ENCODE measurements at regions not wholly inside any gene's neighbourhood (a gene's known extent, or its start where the extent isn't known, plus 50 kb on each side); places are given as distances from the start of the nearest gene placed in this dataset.

GRCh38 chr5:167264348-167264747, 1027.1 kb upstream of the WWC1 start:
- TF ChIP-seq, protein P1, sequence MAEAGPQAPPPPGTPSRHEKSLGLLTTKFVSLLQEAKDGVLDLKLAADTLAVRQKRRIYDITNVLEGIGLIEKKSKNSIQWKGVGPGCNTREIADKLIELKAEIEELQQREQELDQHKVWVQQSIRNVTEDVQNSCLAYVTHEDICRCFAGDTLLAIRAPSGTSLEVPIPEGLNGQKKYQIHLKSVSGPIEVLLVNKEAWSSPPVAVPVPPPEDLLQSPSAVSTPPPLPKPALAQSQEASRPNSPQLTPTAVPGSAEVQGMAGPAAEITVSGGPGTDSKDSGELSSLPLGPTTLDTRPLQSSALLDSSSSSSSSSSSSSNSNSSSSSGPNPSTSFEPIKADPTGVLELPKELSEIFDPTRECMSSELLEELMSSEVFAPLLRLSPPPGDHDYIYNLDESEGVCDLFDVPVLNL (IDR thresholded peaks at IDR 0.05; ENCODE audit: low read depth, low read length) = no peak
- TF ChIP-seq NR2C2 (IDR thresholded peaks at IDR 0.05; ENCODE audit: borderline replicate concordance, control insufficient read depth, insufficient read length, low read depth) = no peak
- no peak for TF ChIP-seq NKRF (conservative IDR thresholded peaks at IDR 0.05)
- TF ChIP-seq IRF5 (IDR thresholded peaks at IDR 0.05; ENCODE audit: borderline replicate concordance) = no peak
- TF ChIP-seq YY1 (IDR thresholded peaks at IDR 0.05; ENCODE audit: low read depth, low read length) = no peak
- no peak for TF ChIP-seq EGR1 (IDR thresholded peaks at IDR 0.05; ENCODE audit: borderline replicate concordance in 1 of 2, low read depth in 2 of 2, low read length in 2 of 2)
- TF ChIP-seq BRCA1 (IDR thresholded peaks at IDR 0.05; ENCODE audit: low read depth, low read length) = no peak
- TF ChIP-seq CBX5 (IDR thresholded peaks at IDR 0.05; ENCODE audit: low read depth) = no peak
- TF ChIP-seq ZBTB33 (IDR thresholded peaks at IDR 0.05) = no peak
- 34% methylated on average over 7 of the region's 7 CpGs for WGBS (ENCODE audit: insufficient coverage, insufficient replicate concordance, low lambda C conversion rate, missing lambda C conversion rate)
- CTCF ChIA-PET = interaction anchor here (0.6 kb wide), 1 partner anchor 10 kb away, joined by 3 read pairs; no protein-coding TSS in a partner anchor

More at GRCh38 chr5:167264348-167264747, 1027.1 kb upstream of the WWC1 start:
- Histone ChIP-seq H3K4me1 (ENCODE audit: control insufficient read depth, insufficient read depth, low read length) (no peaks in the 10 kb centered on the region), H4K20me1 (ENCODE audit: control insufficient read depth, insufficient read depth) (no peaks in the 10 kb centered on the region), H3K27ac (ENCODE audit: control insufficient read depth, insufficient read depth) (no peak overlapping the region), H2AFZ (ENCODE audit: control insufficient read depth, low read depth, low read length) (no peak overlapping the region), H3K79me2 (ENCODE audit: control insufficient read depth, insufficient read depth, low read length) (no peaks in the 10 kb centered on the region), H3K27me3 (replicated peaks in 1 of 2; ENCODE audit: control insufficient read depth in 2 of 2, insufficient read depth in 2 of 2, low read length in 1 of 2) (no peaks in the 10 kb centered on the region), H3K9me3 (replicated peaks; ENCODE audit: control insufficient read depth, insufficient read depth, low read length) (no peaks in the 10 kb centered on the region), H3K9ac (ENCODE audit: control insufficient read depth, insufficient read depth, low read length) (no peak overlapping the region), H3K4me3 (no peak overlapping the region), H3K4me2 (ENCODE audit: control insufficient read depth, insufficient read depth) (no peak overlapping the region), H3K36me3 (ENCODE audit: control insufficient read depth in 2 of 2, insufficient read depth in 2 of 2, low read length in 1 of 2) (no peaks in the 10 kb centered on the region)
- intact Hi-C loops (cut with micrococcal nuclease; ENCODE audit: unreplicated experiment) (no loop called here), in situ Hi-C loops (cut with MboI) (no loop called here)
- ATAC-seq (no peak), FAIRE-seq (no peak), DNase-seq (ENCODE audit: low read depth, low spot score) (no peak)
- POLR2A ChIA-PET = no interaction called here
- SMC1A ChIA-PET (ENCODE audit: uncharacterized antibody, unreplicated experiment) = interaction anchor here (0.6 to 0.9 kb wide), 3 partner anchors 12 to 667 kb away, joined by 3 to 4 read pairs (median 3); no protein-coding TSS in a partner anchor
- RAD21 ChIA-PET (ENCODE audit: unreplicated experiment) = no interaction called here
- BruUV-seq (replicated peaks) = no TSS peak

All from GM12878 (cell line).